Kidney epithelial cell (primary cell): ENCODE measurements at regions not wholly inside any gene's neighbourhood (a gene's known extent, or its start where the extent isn't known, plus 50 kb on each side); places are given as distances from the start of the nearest gene placed in this dataset.

Experiments
- DNase-seq: peaks from one replicate; pipeline ENCODE4 v3.0.0-alpha.2; 2010; ENCODE audit warnings: low read depth
- H3K27me3 ChIP-seq: 2 replicates; pipeline ENCODE4 v1.6.0; 2011; ENCODE audit warnings: low read length; ENCODE audit not compliant: control insufficient read depth, insufficient read depth
- H3K36me3 ChIP-seq: 2 replicates; pipeline ENCODE4 v1.5.1; 2011; ENCODE audit warnings: low read length; ENCODE audit not compliant: control insufficient read depth, insufficient read depth
- H3K4me3 ChIP-seq: 2 replicates; pipeline ENCODE4 v1.5.1; 2011; ENCODE audit warnings: low read depth, mild to moderate bottlenecking, control low read depth, low read length
- CTCF ChIP-seq: IDR thresholded peaks from 2 replicates; pipeline ENCODE4 v1.5.1; 2011; ENCODE audit warnings: mild to moderate bottlenecking, moderate library complexity, low read length, control low read depth, inconsistent platforms; ENCODE audit not compliant: insufficient read depth, poor library complexity, severe bottlenecking

GRCh38 chr7:15046861-15047260 lies 144.3 kb upstream of the DGKB start:
- H3K27me3 ChIP-seq: no peaks in the 10 kb centered on the region
- H3K36me3 ChIP-seq: no peaks in the 10 kb centered on the region
- no peak for DNase-seq
- TF ChIP-seq CTCF: no peak
- no peak overlapping the region for H3K4me3 ChIP-seq

GRCh38 chr7:15043931-15044330 lies 141.4 kb upstream of the DGKB start:
- H3K27me3 ChIP-seq: no peaks in the 10 kb centered on the region
- no peaks in the 10 kb centered on the region for H3K36me3 ChIP-seq
- TF ChIP-seq CTCF: no peak
- no peak for DNase-seq
- no peak overlapping the region for H3K4me3 ChIP-seq

- H3K36me3 ChIP-seq: no peaks in the 10 kb centered on the region
- no peak overlapping the region for H3K4me3 ChIP-seq
- TF ChIP-seq CTCF: no peak
- no peaks in the 10 kb centered on the region for H3K27me3 ChIP-seq
- DNase-seq: no peak
Observed at GRCh38 chr7:15042285-15043065, 139.9 kb upstream of the DGKB start.

GRCh38 chr7:15041226-15041625 lies 138.7 kb upstream of the DGKB start:
- H3K4me3 ChIP-seq: no peak overlapping the region
- H3K27me3 ChIP-seq: no peaks in the 10 kb centered on the region
- no peaks in the 10 kb centered on the region for H3K36me3 ChIP-seq
- TF ChIP-seq CTCF: no peak
- DNase-seq: no peak

- no peak for TF ChIP-seq CTCF
- Histone ChIP-seq H3K36me3 (no peaks in the 10 kb centered on the region), H3K27me3 (no peaks in the 10 kb centered on the region)
Observed at GRCh38 chr7:15035814-15036213, 133.3 kb upstream of the DGKB start.

GRCh38 chr7:15033039-15033438 lies 130.5 kb upstream of the DGKB start:
- DNase-seq: no peak
- H3K36me3 ChIP-seq: no peaks in the 10 kb centered on the region
- no peaks in the 10 kb centered on the region for H3K27me3 ChIP-seq
- TF ChIP-seq CTCF: no peak
- no peak overlapping the region for H3K4me3 ChIP-seq

More at GRCh38 chr7:15035814-15036213, 133.3 kb upstream of the DGKB start:
- DNase-seq: no peak
- H3K4me3 ChIP-seq: no peak overlapping the region
